Gastroesophageal sphincter (tissue), 4 donors: ENCODE measurements at regions not wholly inside any gene's neighbourhood (a gene's known extent, or its start where the extent isn't known, plus 50 kb on each side); places are given as distances from the start of the nearest gene placed in this dataset.

ENCODE experiments used
- ATAC-seq: fragments of 150-250 bp; one replicate; pipeline ENCODE4 v1.9.1; 2016; ENCODE audit warnings: mild to moderate bottlenecking, moderate library complexity
- H3K27ac ChIP-seq, 4 donors: fragments of 200-600 bp; sonication (generic) in 3 of 4; 1 replicate in 3 of 4; 2 replicates in 1 of 4; pipeline ENCODE4 v1.5.1; 2016 to 2019
- H3K27me3 ChIP-seq: fragments of 200-600 bp; sonication (generic); one replicate; pipeline ENCODE4 v1.5.1; 2019
- H3K36me3 ChIP-seq, 2 donors: fragments of 200-600 bp; sonication (generic); one replicate each; pipeline ENCODE4 v1.5.1; 2019; ENCODE audit warnings: control low read depth in 1 of 2
- H3K4me1 ChIP-seq, 3 donors: fragments of 200-600 bp; sonication (generic); 1 replicate in 2 of 3; 2 replicates in 1 of 3; pipeline ENCODE4 v1.5.1; 2016 to 2019; ENCODE audit warnings: control low read depth in 2 of 3
- H3K4me3 ChIP-seq, 2 donors: fragments of 200-600 bp; sonication (generic); one replicate each; pipeline ENCODE4 v1.5.1; 2019; ENCODE audit warnings: mild to moderate bottlenecking in 1 of 2, moderate library complexity in 1 of 2
- H3K9me3 ChIP-seq, 3 donors: fragments of 200-600 bp; sonication (generic); one replicate each; pipeline ENCODE4 v1.5.1; 2017 to 2019; ENCODE audit warnings: control low read depth in 2 of 3
- EP300 ChIP-seq: sonication (generic); formaldehyde crosslinking; IDR thresholded peaks from one replicate; pipeline ENCODE4 v1.6.1; 2017; ENCODE audit warnings: antibody characterized with exemption, mild to moderate bottlenecking
- POLR2A ChIP-seq, 2 donors: fragments of 450-650 bp; IDR thresholded peaks; one replicate each; pipeline ENCODE4 v1.6.1; 2017; ENCODE audit warnings: antibody characterized with exemption in 2 of 2, mild to moderate bottlenecking in 2 of 2, moderate library complexity in 1 of 2
- POLR2AphosphoS5 ChIP-seq: sonication (generic); formaldehyde crosslinking; IDR thresholded peaks from one replicate; pipeline ENCODE4 v1.6.1; 2017; ENCODE audit warnings: antibody characterized with exemption
- whole genome bisulfite sequencing, 2 donors: methylation state at CpG; one replicate each; pipeline ENCODE4 v1.1.5; 2018; ENCODE audit warnings: low coverage in 1 of 2; 5-methylcytosine and 5-hydroxymethylcytosine counted together
- TF ChIP-seq, protein P1 (sequence below), 4 experiments: fragments of 200-600 bp in 2 of 4; fragments of 450-650 bp in 2 of 4; sonication (generic) in 1 of 4; IDR thresholded peaks; one replicate each; pipeline ENCODE4 v1.5.1; 2017 to 2019; ENCODE audit warnings: antibody characterized with exemption in 4 of 4, mild to moderate bottlenecking in 2 of 4, moderate library complexity in 2 of 4

DNA sequence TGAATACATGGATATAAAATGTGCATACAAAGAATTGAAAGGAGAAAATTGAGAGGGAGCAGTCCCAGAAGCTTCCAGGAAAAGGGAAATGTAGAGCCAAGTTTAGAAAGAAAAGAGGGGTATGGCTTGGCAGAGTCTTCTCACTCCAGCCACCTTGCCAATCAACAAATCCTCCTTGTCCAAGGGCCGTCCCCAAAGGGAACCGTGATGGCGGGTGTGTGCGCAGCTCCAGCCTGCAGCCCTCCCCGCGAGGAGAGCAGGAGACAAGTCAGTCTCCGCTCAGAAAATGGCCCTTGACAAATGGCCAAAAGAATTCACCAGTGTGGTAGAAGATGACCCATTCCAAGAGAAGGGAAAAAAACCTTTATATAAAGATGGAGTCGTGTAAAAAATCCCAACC is 448.3 kb upstream of the POU3F3 start:
- no peaks in the 10 kb centered on the region for H3K27me3 ChIP-seq
- no peaks in the 10 kb centered on the region for H3K36me3 ChIP-seq
- H3K4me3 ChIP-seq = no peak overlapping the region
- 76 to 79% methylated on average over 7 to 8 of the region's 8 CpGs for WGBS, 2 donors
- no peak for ATAC-seq
- TF ChIP-seq, protein P1, sequence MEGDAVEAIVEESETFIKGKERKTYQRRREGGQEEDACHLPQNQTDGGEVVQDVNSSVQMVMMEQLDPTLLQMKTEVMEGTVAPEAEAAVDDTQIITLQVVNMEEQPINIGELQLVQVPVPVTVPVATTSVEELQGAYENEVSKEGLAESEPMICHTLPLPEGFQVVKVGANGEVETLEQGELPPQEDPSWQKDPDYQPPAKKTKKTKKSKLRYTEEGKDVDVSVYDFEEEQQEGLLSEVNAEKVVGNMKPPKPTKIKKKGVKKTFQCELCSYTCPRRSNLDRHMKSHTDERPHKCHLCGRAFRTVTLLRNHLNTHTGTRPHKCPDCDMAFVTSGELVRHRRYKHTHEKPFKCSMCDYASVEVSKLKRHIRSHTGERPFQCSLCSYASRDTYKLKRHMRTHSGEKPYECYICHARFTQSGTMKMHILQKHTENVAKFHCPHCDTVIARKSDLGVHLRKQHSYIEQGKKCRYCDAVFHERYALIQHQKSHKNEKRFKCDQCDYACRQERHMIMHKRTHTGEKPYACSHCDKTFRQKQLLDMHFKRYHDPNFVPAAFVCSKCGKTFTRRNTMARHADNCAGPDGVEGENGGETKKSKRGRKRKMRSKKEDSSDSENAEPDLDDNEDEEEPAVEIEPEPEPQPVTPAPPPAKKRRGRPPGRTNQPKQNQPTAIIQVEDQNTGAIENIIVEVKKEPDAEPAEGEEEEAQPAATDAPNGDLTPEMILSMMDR (IDR thresholded peaks at IDR 0.05) = no peak
- TF ChIP-seq EP300 (no peak), POLR2AphosphoS5 (no peak), POLR2A (IDR thresholded peaks at IDR 0.05) (no peak)
- H3K4me1 ChIP-seq = peaks cover 0 to 9% (median 0%) of the 10 kb centered on the region in 3 donors
- H3K27ac ChIP-seq = no peak overlapping the region
- H3K9me3 ChIP-seq = no peaks in the 10 kb centered on the region

DNA sequence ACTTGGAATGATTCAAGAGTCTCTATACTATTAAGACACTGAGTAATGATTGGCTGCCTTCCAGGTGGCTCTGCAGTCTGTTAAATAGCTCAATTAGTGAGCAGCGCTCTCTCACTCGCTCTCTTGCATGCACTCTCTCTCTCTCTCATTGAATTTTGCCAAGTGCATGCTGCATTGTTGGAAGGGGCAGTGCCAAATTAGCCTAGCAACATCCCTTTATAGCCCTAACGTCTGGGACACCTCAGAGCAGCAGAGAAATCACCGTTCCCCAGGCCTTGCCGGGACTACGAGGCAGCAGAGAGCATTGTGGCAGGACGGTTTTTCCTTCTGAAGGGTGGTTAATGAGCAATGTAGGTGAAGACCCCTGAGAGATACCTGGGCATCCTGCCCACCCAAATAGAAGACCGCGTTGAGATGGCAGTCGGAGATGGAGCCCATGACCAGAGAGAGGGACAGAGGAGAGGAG is 447.6 kb upstream of the POU3F3 start:
- H3K4me3 ChIP-seq = no peak overlapping the region
- H3K27me3 ChIP-seq = no peaks in the 10 kb centered on the region
- 26% methylated on average over 7 of the region's 10 CpGs; no CpG with 5 or more reads in 1 of the 2 donors for WGBS, 2 donors
- ATAC-seq = no peak
- peaks cover 0 to 9% (median 0%) of the 10 kb centered on the region in 3 donors for H3K4me1 ChIP-seq
- H3K36me3 ChIP-seq = no peaks in the 10 kb centered on the region
- no peaks in the 10 kb centered on the region for H3K9me3 ChIP-seq
- TF ChIP-seq POLR2A (IDR thresholded peaks at IDR 0.05) (no peak), POLR2AphosphoS5 (no peak), EP300 (no peak)
- TF ChIP-seq, protein P1 (IDR thresholded peaks at IDR 0.05) = no peak
- no peak overlapping the region for H3K27ac ChIP-seq

DNA sequence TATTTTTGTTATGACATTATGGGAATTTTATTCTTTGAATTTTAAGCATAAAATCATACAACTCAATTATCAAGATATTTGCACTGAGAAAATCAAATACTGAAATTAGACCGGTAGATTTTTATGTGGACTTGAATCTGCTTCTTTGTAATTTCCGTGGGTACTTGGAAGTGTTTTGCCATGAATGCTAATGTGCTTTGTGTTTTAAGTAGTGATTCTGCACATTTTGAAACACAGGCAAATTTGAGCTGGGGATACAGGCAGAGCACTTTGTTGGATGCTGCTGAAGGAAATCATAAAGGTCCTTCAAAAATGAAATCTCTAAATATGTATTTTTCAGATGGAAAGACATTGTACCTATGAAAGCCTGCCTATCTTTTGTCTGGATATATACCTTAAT is 446.3 kb upstream of the POU3F3 start:
- peaks cover 3% of the 10 kb centered on the region for H3K27me3 ChIP-seq
- no peak overlapping the region for H3K27ac ChIP-seq
- 75 to 100% methylated on average over 1 to 2 of the region's 2 CpGs for WGBS, 2 donors
- TF ChIP-seq EP300 (no peak), POLR2AphosphoS5 (no peak), POLR2A (IDR thresholded peaks at IDR 0.05) (no peak)
- TF ChIP-seq, protein P1 (IDR thresholded peaks at IDR 0.05) = no peak
- peaks cover 0 to 9% (median 0%) of the 10 kb centered on the region in 3 donors for H3K4me1 ChIP-seq
- ATAC-seq = no peak
- no peaks in the 10 kb centered on the region for H3K36me3 ChIP-seq
- no peak overlapping the region for H3K4me3 ChIP-seq
- no peaks in the 10 kb centered on the region for H3K9me3 ChIP-seq

DNA sequence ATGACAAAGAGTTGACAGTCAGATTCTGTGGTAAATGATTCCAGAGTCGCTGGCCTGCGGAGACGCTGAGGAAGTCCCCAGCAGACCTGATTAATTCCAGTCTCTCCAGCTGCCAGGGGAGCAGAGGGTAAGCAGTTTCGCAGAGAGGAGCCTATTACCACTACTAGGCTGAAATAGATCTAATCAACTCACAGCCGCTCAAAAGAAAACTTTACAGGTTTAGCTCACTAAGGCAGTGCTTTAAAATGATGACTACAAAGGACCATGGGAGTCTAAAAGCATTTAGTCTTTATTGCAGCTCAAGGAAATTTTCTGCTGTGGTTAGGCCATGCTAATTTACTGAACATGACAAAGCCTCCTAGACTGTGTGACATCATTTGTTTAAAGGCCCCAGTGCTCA is 445.6 kb upstream of the POU3F3 start:
- no peaks in the 10 kb centered on the region for H3K36me3 ChIP-seq
- no peak for ATAC-seq
- no peak overlapping the region for H3K4me3 ChIP-seq
- no peak overlapping the region for H3K27ac ChIP-seq
- H3K9me3 ChIP-seq = no peaks in the 10 kb centered on the region
- H3K27me3 ChIP-seq = peaks cover 3% of the 10 kb centered on the region
- WGBS, 2 donors = 52 to 76% methylated on average over 3 to 5 of the region's 5 CpGs
- TF ChIP-seq, protein P1 (IDR thresholded peaks at IDR 0.05) = no peak
- TF ChIP-seq POLR2AphosphoS5 (no peak), POLR2A (IDR thresholded peaks at IDR 0.05) (no peak), EP300 (no peak)
- peaks cover 0 to 9% (median 0%) of the 10 kb centered on the region in 3 donors for H3K4me1 ChIP-seq

DNA sequence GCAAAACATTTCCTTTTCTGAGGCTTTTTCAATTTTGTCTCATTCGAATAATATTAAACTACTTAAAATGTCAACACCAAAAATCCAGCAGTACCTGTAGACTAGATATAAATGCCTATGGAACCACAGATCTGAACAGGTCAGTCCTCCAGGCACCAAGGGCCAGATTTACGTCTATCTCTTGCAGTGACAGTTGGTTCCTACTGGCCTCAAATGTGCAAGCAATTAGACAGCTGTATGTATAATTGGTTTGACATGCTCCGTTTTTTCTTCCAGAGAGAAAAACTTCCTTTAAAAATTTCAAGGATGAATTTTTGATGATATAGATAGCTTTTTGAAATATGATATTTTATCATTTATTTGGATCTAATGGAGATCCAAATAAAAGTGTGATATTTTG is 443.8 kb upstream of the POU3F3 start:
- H3K27me3 ChIP-seq = peaks cover 9% of the 10 kb centered on the region
- no peak for ATAC-seq
- H3K9me3 ChIP-seq = no peaks in the 10 kb centered on the region
- H3K27ac ChIP-seq = no peak overlapping the region
- TF ChIP-seq EP300 (no peak), POLR2A (IDR thresholded peaks at IDR 0.05) (no peak), POLR2AphosphoS5 (no peak)
- TF ChIP-seq, protein P1 (IDR thresholded peaks at IDR 0.05) = no peak
- no peak overlapping the region for H3K4me3 ChIP-seq
- H3K36me3 ChIP-seq = no peaks in the 10 kb centered on the region
- 78 to 83% methylated on average over 3 of the region's 3 CpGs for WGBS, 2 donors
- H3K4me1 ChIP-seq = peaks cover 0 to 9% (median 0%) of the 10 kb centered on the region in 3 donors
